ENCODE measurements at regions not wholly inside any gene's neighbourhood (a gene's known extent, or its start where the extent isn't known, plus 50 kb on each side); places are given as distances from the start of the nearest gene placed in this dataset.

DNA sequence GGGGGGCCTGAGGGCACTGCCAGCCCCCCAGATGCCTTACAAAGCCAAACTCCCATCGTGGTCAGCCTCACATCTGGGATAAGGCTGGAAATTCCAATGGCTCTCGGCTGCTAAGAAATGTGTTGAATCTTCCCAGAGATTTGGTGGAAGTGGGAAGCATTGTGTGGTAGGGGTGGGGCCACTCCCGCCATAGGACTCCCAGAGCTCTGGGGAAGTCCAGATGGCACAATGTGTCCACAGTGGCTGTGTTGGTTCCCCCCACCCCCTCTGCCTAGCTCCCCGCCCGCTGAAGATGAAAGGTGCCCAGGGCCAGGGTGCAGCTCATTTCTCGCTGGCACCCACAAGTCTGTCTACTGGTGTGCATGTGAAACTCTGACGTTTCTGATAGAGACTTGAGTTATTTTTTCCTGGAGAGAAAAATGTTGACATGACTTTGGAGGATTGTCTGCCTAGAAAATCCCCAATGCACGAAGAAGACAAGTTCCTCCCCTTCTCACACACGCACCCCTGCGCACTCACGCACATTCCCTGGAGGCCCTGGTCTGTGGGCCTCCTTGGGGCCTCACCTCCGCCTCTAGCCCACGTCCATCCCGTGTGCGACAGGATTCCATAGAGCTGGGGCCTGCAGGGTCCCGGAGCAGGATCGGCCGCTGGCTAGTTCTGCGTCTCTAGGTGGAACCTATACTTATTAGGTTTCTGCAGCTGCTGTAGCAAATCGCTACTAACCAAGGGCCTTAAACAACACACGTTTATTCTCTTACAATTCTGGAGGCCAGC is 199.1 kb downstream of the ZFP36L2 start:
- no peak for TF ChIP-seq TAF1 (IDR thresholded peaks at IDR 0.05; ENCODE audit: borderline replicate concordance, insufficient read depth, low read length)
- TF ChIP-seq POLR2AphosphoS5 (IDR thresholded peaks at IDR 0.05; ENCODE audit: low read depth, low read length) = no peak
- TF ChIP-seq REST (IDR thresholded peaks at IDR 0.05; ENCODE audit: insufficient read depth in 1 of 2, low read depth in 2 of 2, low read length in 2 of 2) = no peak
- TF ChIP-seq SIN3A (IDR thresholded peaks at IDR 0.05; ENCODE audit: borderline replicate concordance, insufficient read depth, low read length) = no peak
- no peak for TF ChIP-seq FOXP2 (optimal IDR thresholded peaks at IDR 0.05; ENCODE audit: borderline replicate concordance, extremely low read depth, extremely low read length, insufficient read depth)

Data from PFSK-1 (cell line).